WTC11 (cell line): ENCODE measurements at regions not wholly inside any gene's neighbourhood (a gene's known extent, or its start where the extent isn't known, plus 50 kb on each side); places are given as distances from the start of the nearest gene placed in this dataset.

Source experiments
- ATAC-seq: fragments of 200-7000 bp; cut with Tn5 transposase; 2 replicates; pipeline ENCODE4 v1.10.0; 2021; ENCODE audit warnings: mild to moderate bottlenecking, moderate library complexity
- CTCF ChIA-PET: fragments of 300-600 bp; sonication (Branson Sonifier 250); formaldehyde crosslinking; loops from one replicate; lab custom pipeline; 2021; ENCODE audit warnings: antibody characterized with exemption; lab: Charles Lee
- POLR2A ChIA-PET: fragments of 350-600 bp; sonication (Branson Sonifier 250); formaldehyde crosslinking; loops from one replicate; lab custom pipeline; 2021; ENCODE audit warnings: antibody characterized with exemption; lab: Charles Lee
- DNase-seq: peaks from one replicate; pipeline ENCODE4 v3.0.0; 2021; ENCODE audit warnings: low spot score
- H3K27ac Mint-ChIP-seq: 2 replicates; pipeline ENCODE4 v1.8.0; 2021; ENCODE audit warnings: mixed read lengths
- H3K27me3 Mint-ChIP-seq: 2 replicates; pipeline ENCODE4 v1.8.0; 2021; ENCODE audit warnings: low read depth, mild to moderate bottlenecking, moderate library complexity, mixed read lengths
- H3K36me3 Mint-ChIP-seq: 2 replicates; pipeline ENCODE4 v1.8.0; 2021; ENCODE audit warnings: mixed read lengths
- H3K4me1 Mint-ChIP-seq: 2 replicates; pipeline ENCODE4 v1.8.0; 2022; ENCODE audit warnings: mixed read lengths
- H3K4me3 Mint-ChIP-seq: 2 replicates; pipeline ENCODE4 v1.8.0; 2021; ENCODE audit warnings: mild to moderate bottlenecking, moderate library complexity, mixed read lengths
- H3K9me3 Mint-ChIP-seq: 2 replicates; pipeline ENCODE4 v1.8.0; 2021; ENCODE audit warnings: mixed read lengths
- ATF1 ChIP-seq: sonication (generic); formaldehyde crosslinking; IDR thresholded peaks from 2 replicates; pipeline ENCODE4 v1.8.1; 2023; ENCODE audit warnings: mild to moderate bottlenecking, moderate library complexity, missing genetic modification reagents
- ESRRA ChIP-seq: sonication (generic); formaldehyde crosslinking; IDR thresholded peaks from 2 replicates; pipeline ENCODE4 v1.8.1; 2022; ENCODE audit warnings: mild to moderate bottlenecking, missing genetic modification reagents, borderline replicate concordance
- IRF2 ChIP-seq: sonication (generic); formaldehyde crosslinking; IDR thresholded peaks from 2 replicates; pipeline ENCODE4 v1.8.0; 2022; ENCODE audit warnings: low read depth, missing genetic modification reagents, borderline replicate concordance
- JUN ChIP-seq: sonication (generic); formaldehyde crosslinking; IDR thresholded peaks from 2 replicates; pipeline ENCODE4 v1.8.0; 2023; ENCODE audit warnings: mild to moderate bottlenecking, missing genetic modification reagents
- MXD4 ChIP-seq: fragments of 250-450 bp; sonication (Bioruptor Pico); IDR thresholded peaks from 2 replicates; pipeline ENCODE4 v1.8.0; 2021; ENCODE audit warnings: mild to moderate bottlenecking, moderate library complexity, borderline replicate concordance
- NR3C1 ChIP-seq: sonication (generic); formaldehyde crosslinking; conservative IDR thresholded peaks from 2 replicates; pipeline ENCODE4 v1.8.1; 2023; ENCODE audit warnings: low read depth, mild to moderate bottlenecking, missing genetic modification reagents
- OVOL2 ChIP-seq: fragments of 250-450 bp; sonication (Bioruptor Pico); IDR thresholded peaks from 2 replicates; pipeline ENCODE4 v1.9.0; 2021; ENCODE audit warnings: mild to moderate bottlenecking, borderline replicate concordance
- RORB ChIP-seq: fragments of 250-450 bp; sonication (Bioruptor Pico); IDR thresholded peaks from 2 replicates; pipeline ENCODE4 v1.9.0; 2021; ENCODE audit warnings: mild to moderate bottlenecking
- SMAD3 ChIP-seq: sonication (generic); formaldehyde crosslinking; IDR thresholded peaks from 2 replicates; pipeline ENCODE4 v1.8.0; 2022; ENCODE audit warnings: missing genetic modification reagents, mild to moderate bottlenecking, borderline replicate concordance
- SOX15 ChIP-seq: fragments of 250-450 bp; sonication (Bioruptor Pico); IDR thresholded peaks from 2 replicates; pipeline ENCODE4 v1.9.0; 2021; ENCODE audit warnings: mild to moderate bottlenecking
- SP1 ChIP-seq: sonication (generic); formaldehyde crosslinking; conservative IDR thresholded peaks from 2 replicates; pipeline ENCODE4 v1.8.1; 2022; ENCODE audit warnings: missing genetic modification reagents
- ZNF671 ChIP-seq: fragments of 250-450 bp; sonication (Bioruptor Pico); IDR thresholded peaks from 2 replicates; pipeline ENCODE4 v1.8.0; 2021; ENCODE audit warnings: mild to moderate bottlenecking
- TF ChIP-seq, protein P1 (sequence below): fragments of 250-450 bp; sonication (Bioruptor Pico); IDR thresholded peaks from 2 replicates; pipeline ENCODE4 v1.9.0; 2021; ENCODE audit warnings: mild to moderate bottlenecking
- TF ChIP-seq, protein P2 (sequence below): sonication (generic); formaldehyde crosslinking; IDR thresholded peaks from 2 replicates; pipeline ENCODE4 v1.8.0; 2022; ENCODE audit warnings: mild to moderate bottlenecking, missing genetic modification reagents
- TF ChIP-seq, protein P3 (sequence below): sonication (generic); formaldehyde crosslinking; IDR thresholded peaks from 2 replicates; pipeline ENCODE4 v1.8.1; 2023; ENCODE audit warnings: mild to moderate bottlenecking, moderate library complexity, missing genetic modification reagents
- TF ChIP-seq, protein P4 (sequence below): sonication (generic); formaldehyde crosslinking; IDR thresholded peaks from 2 replicates; pipeline ENCODE4 v1.8.1; 2022; ENCODE audit warnings: mild to moderate bottlenecking, moderate library complexity, missing genetic modification reagents
- TF ChIP-seq, protein P5 (sequence below): sonication (generic); formaldehyde crosslinking; IDR thresholded peaks from 2 replicates; pipeline ENCODE4 v1.8.1; 2023; ENCODE audit warnings: mild to moderate bottlenecking, missing genetic modification reagents, moderate library complexity
- TF ChIP-seq, protein P6 (sequence below): sonication (generic); formaldehyde crosslinking; IDR thresholded peaks from 2 replicates; pipeline ENCODE4 v1.8.1; 2022; ENCODE audit warnings: mild to moderate bottlenecking, missing genetic modification reagents, moderate library complexity, borderline replicate concordance

DNA sequence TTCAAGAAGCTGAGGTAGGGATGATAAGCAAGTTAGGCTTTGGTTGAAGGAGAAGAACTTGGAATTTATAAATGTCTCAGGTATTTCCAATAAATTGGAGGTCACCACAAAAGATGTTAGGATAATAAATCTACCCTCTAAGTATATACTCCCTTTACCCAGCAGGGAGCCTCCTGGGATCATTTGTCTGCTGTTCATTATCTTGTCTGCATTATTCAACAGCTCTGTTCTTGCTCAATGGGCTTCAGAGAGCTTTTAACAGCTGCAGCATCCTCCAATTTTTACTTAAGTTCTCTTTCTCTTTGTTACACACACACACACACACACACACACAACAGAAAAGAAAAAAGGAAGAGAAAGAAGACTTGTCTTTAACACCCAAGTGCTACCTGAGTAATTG lies 51.7 kb upstream of the VPS13A start:
- CTCF ChIA-PET: interaction anchor here (0.6 to 2.8 kb wide), 4 partner anchors 25 to 376 kb away, joined by 4 to 14 read pairs (median 6); no protein-coding TSS in a partner anchor
- POLR2A ChIA-PET: no interaction called here
- no peak overlapping the region for H3K4me3 Mint-ChIP-seq

DNA sequence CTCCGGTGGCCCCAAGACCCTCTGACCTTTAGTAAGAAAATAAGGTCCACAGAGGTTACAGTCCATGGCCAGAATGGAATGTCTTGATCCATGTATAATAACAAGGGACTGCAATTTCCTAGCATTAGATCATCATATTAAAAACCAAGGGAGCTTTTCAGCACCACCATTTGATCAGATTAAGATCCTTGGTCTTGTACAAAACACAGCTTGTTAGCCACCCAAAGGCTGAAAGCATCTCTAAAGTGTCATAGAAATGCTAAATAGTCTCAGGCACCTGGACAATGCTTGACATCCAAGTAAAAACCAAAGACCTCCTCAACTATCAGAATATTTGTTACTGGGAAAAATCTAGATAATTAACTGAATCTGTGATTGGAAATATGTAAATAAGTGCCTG lies 50.3 kb upstream of the VPS13A start:
- Mint-ChIP-seq H3K4me3 (no peak overlapping the region), H3K4me1 (peaks cover 40% of the 10 kb centered on the region), H3K9me3 (peaks cover 33% of the 10 kb centered on the region), H3K36me3 (peaks cover 38% of the 10 kb centered on the region), H3K27ac (no peak overlapping the region), H3K27me3 (peaks cover 23% of the 10 kb centered on the region)
- DNase-seq: no peak
- POLR2A ChIA-PET: no interaction called here
- ATAC-seq: no peak
- CTCF ChIA-PET: interaction anchor here (1.1 to 2.5 kb wide), 3 partner anchors 40 to 130 kb away, joined by 4 to 8 read pairs (median 6); no protein-coding TSS in a partner anchor
- TF ChIP-seq SMAD3 (CRISPR knock-in tag): no peak
- no peak for TF ChIP-seq ESRRA (CRISPR knock-in tag)
- TF ChIP-seq, protein P1, sequence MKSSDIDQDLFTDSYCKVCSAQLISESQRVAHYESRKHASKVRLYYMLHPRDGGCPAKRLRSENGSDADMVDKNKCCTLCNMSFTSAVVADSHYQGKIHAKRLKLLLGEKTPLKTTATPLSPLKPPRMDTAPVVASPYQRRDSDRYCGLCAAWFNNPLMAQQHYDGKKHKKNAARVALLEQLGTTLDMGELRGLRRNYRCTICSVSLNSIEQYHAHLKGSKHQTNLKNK (CRISPR knock-in tag): no peak
- no peak for TF ChIP-seq MXD4
- TF ChIP-seq, protein P2, sequence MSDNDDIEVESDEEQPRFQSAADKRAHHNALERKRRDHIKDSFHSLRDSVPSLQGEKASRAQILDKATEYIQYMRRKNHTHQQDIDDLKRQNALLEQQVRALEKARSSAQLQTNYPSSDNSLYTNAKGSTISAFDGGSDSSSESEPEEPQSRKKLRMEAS (CRISPR knock-in tag): no peak
- no peak for TF ChIP-seq JUN (CRISPR knock-in tag)
- TF ChIP-seq NR3C1: no peak
- no peak for TF ChIP-seq OVOL2
- no peak for TF ChIP-seq SOX15 (CRISPR knock-in tag)
- TF ChIP-seq ZNF671 (CRISPR knock-in tag): no peak
- no peak for TF ChIP-seq IRF2 (CRISPR knock-in tag)

More for the DNA sequence above, 51.7 kb upstream of the VPS13A start:
- no peak overlapping the region for H3K27ac Mint-ChIP-seq
- ATAC-seq (no peak), DNase-seq (no peak)
- TF ChIP-seq SP1 (no peak), ATF1 (CRISPR knock-in tag) (no peak), RORB (CRISPR knock-in tag) (no peak)
- TF ChIP-seq, protein P3, sequence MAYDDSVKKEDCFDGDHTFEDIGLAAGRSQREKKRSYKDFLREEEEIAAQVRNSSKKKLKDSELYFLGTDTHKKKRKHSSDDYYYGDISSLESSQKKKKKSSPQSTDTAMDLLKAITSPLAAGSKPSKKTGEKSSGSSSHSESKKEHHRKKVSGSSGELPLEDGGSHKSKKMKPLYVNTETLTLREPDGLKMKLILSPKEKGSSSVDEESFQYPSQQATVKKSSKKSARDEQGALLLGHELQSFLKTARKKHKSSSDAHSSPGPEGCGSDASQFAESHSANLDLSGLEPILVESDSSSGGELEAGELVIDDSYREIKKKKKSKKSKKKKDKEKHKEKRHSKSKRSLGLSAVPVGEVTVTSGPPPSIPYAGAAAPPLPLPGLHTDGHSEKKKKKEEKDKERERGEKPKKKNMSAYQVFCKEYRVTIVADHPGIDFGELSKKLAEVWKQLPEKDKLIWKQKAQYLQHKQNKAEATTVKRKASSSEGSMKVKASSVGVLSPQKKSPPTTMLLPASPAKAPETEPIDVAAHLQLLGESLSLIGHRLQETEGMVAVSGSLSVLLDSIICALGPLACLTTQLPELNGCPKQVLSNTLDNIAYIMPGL (CRISPR knock-in tag): no peak
- TF ChIP-seq, protein P4, sequence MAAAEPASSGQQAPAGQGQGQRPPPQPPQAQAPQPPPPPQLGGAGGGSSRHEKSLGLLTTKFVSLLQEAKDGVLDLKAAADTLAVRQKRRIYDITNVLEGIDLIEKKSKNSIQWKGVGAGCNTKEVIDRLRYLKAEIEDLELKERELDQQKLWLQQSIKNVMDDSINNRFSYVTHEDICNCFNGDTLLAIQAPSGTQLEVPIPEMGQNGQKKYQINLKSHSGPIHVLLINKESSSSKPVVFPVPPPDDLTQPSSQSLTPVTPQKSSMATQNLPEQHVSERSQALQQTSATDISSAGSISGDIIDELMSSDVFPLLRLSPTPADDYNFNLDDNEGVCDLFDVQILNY (CRISPR knock-in tag): no peak
- TF ChIP-seq, protein P5, sequence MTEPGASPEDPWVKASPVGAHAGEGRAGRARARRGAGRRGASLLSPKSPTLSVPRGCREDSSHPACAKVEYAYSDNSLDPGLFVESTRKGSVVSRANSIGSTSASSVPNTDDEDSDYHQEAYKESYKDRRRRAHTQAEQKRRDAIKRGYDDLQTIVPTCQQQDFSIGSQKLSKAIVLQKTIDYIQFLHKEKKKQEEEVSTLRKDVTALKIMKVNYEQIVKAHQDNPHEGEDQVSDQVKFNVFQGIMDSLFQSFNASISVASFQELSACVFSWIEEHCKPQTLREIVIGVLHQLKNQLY: no peak
- TF ChIP-seq, protein P6, sequence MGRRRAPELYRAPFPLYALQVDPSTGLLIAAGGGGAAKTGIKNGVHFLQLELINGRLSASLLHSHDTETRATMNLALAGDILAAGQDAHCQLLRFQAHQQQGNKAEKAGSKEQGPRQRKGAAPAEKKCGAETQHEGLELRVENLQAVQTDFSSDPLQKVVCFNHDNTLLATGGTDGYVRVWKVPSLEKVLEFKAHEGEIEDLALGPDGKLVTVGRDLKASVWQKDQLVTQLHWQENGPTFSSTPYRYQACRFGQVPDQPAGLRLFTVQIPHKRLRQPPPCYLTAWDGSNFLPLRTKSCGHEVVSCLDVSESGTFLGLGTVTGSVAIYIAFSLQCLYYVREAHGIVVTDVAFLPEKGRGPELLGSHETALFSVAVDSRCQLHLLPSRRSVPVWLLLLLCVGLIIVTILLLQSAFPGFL (CRISPR knock-in tag): no peak
- H3K27me3 Mint-ChIP-seq: peaks cover 20% of the 10 kb centered on the region
- peaks cover 31% of the 10 kb centered on the region for H3K9me3 Mint-ChIP-seq
- H3K36me3 Mint-ChIP-seq: peaks cover 32% of the 10 kb centered on the region
- peaks cover 40% of the 10 kb centered on the region for H3K4me1 Mint-ChIP-seq
